Activated T-cell treated with anti-CD3 and anti-CD28 coated beads, Interleukin-2, amount 50 U/mL, for 48 hours (primary cell): ENCODE measurements at regions not wholly inside any gene's neighbourhood (a gene's known extent, or its start where the extent isn't known, plus 50 kb on each side); places are given as distances from the start of the nearest gene placed in this dataset.
"Not testable (repeated sequence)": the region's sequence is repeated elsewhere in the genome, so short reads cannot be mapped to it uniquely, and the experiment has no call there.

ENCODE experiments used
- DNase-seq, 2 experiments: peaks; one replicate each; pipeline ENCODE4 v3.0.0-alpha.2; 2020

DNA sequence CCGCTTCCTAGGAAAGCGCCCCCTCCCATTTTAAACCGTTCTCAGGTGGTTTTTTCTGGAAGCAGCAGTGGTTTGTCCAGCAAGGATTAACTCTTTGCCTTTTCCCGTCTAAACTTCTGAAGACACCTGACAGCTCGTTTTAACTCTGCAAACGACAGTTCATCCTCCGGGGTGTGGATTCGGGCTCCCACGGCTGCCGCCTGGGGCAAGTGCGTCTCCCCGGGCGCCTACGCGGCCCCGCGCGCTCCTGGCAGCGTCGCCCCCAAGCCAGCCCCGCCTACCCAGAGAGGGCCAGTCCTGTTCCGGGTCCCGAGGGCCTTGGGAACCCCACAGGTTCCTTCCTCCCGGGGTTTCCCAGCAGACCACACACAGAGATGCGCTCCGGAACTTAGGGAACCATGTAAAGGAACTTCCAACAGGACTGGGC, 54.4 kb downstream of the PRR18 start:
- no peak for DNase-seq

DNA sequence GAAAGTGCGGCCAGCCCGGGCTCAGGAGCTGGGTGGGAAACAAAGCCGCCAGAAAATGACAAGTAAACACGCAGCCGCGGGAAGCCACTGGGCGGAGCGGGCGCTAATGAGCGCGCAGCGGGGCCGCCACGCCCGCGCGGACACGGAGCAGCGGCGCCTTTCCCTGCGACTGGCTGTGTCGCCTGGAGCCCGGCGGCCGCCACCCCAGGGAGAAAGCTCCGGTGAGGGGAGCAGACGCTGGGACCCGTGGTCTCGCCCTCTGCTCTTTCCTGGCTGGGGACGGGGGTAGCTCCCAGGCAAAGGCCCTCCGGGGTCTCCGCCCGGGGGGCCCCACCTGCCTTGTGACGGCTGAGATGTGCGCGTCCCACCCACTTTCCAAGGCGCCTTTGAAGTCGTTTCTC, 54.9 kb downstream of the PRR18 start:
- peak; percentile 45 to 55 for DNase-seq

DNA sequence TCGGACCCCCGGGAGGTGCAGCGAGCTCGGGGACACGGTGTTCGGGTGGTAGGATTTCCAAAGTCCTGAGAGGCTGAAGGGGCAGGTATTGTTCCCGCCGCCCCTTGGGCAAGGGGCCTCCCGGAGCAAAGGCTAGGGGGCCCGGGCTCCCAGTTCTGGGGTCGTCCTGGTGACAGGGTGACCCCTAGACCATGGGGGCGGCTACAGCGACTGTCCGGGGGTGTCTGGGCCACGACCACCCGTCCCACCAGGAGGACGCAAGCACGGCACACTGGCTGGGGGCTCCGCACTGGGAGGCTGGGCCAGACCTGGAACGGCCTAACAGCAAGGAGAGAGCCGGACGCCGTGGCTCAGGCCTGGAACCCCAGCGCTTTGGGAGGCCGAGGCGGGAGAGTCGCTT, 55.6 kb downstream of the PRR18 start:
- no peak for DNase-seq

DNA sequence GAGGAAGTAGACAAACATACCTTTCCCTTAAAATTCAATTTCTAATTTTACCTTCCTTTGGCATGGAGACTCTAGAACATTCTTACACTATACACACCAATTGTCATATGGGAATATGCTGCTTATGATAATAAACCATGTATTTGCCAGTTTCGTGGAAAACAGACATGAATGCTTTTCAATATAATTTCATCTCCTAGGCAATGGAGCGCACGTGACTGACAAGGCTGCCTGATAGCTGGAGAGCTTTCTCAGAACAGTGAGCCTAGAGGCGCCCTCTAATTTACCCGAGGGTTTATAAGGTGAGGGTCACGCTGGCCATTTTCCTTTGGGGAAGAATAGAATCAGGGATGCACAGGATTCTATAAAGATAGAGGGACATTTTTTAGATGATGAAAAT, 56.5 kb downstream of the PRR18 start:
- no peak for DNase-seq

DNA sequence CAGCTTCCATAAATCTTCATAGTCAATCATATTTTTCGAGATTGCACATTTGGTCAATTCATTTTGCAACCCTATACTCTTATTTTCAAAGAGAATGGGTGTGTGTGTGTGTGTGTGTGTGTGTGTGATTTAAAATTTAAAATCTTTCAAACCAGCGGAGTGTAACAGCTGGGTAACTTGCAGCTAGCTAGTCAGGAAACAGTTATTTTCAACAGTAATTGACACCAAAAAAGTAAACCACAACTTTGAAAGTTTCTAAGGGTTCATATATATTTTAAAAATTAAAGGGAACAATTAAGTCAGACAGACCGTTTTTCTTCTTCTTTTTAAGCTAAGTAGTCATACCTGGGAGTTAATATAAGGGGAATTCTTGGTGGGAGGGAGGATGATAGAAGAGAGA, 57.0 kb downstream of the PRR18 start:
- no peak for DNase-seq

DNA sequence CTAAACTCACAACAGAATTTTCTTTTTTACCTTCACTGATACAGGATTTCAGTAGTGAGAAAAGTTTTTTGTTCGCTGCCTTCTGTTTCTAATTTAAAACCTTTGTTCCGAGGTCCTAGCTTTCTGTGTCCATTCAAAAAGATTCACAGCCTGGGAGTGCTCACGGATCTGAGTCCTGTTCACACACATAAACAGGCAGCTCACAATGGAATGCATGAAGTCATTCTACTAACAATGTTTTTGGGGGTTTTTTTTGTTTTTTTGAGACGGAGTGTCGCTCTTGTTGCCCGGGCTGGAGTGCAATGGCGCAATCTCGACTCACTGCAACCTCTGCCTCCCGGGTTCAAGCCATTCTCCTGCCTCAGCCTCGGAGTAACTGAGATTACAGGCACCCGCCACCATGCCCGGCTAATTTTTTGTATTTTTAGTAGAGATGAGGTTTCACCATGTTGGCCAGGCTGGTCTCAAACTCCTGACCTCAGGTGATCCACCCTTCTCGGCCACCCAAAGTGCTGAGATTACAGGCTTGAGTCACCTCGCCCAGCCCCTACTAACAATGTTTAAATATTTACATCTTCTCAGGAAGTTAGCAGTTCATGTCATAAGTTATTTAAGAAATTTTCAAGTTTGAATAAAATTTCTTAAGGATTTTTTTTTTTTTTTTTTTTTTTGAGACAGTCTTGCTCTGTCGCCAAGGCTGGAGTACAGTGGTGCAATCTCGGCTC, 59.0 kb downstream of the PRR18 start:
- DNase-seq = not testable (repeated sequence)

DNA sequence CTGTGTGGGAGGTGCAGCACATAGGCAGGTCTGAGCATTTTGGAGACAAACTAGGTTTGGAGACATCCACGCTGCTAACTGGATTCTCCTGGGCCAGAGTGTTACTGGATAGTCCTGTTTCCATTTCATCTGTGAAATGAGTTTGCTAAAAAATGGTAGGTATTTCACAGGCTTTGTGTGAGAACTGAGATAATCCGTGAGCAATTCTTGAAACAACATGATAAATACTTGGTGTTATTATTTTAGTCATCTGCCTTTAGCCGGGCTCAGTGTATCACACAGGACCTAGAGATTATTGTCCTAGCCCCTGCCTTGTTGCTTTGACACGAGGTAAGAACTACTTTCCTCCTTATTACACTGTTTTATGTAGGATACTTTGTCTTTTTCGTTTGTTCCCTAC, 63.0 kb downstream of the PRR18 start:
- no peak for DNase-seq

DNA sequence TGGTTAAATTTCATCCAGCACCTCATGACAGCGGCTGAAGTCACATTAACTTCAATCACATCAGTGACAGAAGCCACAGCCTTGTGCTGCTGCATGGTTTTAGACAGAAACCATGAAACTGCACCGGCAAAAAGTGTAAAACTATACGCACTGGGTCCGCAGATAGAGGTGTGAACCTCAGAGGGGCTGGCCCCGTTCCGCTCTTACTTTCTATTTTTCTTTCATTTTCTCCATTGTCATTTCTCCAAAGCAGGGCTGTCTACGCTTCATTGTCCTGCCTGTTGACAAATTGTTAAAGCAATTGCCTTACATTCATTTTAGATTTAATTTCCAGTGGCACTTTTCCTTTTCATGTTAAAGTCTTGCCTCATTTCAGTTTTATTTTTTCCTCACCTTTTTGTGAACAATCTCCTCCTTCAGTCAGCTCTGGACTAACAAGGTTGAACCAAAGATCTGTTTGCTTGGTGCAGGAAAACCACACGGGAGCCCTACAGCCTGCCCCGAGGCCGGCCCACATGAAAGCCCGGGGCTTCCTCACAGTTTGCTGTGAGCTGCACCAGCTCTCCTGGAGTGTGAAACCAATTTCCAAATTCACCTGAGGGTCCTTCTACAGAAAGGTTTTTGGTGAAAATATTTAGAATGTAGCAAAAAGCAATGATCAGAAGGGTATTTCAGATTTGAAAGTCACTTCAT, 63.7 kb downstream of the PRR18 start:
- peak; percentile 38 to 40 for DNase-seq

DNA sequence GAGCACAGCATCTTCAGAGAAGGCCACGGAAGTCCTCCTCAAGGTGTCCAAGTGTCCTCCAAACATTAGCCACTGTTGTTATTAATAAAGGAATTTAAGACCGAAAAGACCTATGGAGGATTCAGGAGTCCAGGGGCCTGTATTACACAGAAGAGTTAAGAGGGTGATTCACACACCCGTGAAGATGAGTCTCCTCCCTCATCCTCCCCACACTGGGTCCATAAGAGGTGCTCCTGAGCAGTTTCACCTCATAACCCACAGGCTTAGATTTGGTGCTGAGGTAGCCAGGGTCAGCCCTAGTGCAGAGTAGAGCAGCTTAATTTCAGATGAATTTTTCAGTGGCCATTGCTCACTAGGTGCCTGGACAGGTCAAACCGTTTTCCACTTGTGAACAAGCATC, 65.3 kb downstream of the PRR18 start:
- DNase-seq = no peak

DNA sequence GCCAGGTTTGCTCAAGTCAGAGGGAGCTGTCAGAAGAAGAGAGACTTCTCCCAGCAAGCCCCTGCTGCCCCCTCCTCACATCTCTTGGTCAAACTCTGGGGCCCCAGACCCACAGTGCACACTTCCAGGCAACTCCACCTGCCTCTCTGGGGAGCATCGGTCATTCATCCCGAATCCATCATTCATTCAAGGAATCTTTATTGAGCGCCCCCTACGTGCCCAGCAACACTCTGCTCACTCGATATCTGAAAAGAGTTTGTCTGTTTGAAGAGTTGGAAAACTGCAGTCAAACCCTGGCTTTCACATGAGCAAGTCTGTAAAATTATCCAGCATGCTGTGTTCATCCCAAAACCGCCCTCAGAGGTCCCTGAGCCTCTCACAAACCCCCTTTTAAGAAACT, 66.2 kb downstream of the PRR18 start:
- no peak for DNase-seq

DNA sequence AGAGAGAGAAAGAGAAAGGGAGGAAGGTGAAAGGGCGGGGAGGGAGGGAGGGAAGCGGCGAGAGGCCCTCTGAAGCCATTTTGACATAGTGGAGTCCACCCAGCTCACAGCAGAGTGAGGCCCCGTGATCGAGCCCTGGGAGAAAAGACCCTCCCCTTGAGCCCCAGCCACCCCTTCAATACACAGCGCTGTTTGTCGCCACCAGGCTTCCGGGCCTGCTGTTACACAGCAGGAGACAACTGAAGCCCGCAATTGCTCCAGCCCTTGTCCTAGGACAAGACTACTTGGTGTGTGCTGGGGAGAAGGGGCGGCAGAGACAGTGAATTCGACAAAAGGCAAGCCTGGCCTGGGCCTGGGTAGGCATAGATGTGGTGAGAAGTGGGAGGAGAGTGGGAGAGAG, 67.3 kb downstream of the PRR18 start:
- no peak for DNase-seq

DNA sequence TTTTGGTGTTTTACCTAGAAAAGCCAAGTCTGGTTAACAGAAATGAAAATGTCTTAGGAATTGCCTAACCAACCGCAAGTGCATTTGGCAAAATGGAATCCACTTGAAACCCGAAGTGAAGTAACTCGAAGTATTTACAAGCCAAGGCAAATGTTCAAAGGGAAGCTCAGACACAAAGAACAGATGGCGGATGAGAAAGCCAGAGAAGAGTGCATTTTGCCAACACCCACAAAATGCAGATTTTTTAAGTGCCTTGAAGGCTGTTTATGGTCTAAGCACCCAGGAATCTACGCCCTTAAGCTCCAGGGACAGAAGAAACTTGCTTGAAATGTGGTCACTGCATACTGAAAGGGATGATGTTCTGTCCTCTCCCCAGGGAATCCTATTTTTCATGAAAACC, 70.0 kb upstream of the TBXT start:
- no peak for DNase-seq

DNA sequence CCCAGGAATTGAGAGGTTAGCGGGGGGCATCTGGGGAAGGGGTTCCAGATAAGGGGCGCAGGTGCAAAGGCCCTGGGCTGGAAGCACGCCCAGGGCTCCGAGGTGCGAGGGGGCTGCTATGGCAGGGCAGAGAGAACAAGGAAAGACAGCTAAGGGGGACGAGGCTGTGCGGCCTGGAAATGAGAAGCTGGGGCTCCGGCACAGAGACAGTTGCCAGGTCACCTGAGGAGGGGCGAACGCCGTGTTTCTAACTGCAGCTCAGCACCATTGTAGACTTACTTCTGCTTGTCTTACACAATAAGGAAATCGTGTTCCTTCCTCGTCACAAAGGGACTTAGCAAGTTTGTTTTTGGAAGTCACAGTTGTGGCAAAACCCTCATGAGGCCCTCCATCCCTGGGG, 68.9 kb upstream of the TBXT start:
- no peak for DNase-seq

DNA sequence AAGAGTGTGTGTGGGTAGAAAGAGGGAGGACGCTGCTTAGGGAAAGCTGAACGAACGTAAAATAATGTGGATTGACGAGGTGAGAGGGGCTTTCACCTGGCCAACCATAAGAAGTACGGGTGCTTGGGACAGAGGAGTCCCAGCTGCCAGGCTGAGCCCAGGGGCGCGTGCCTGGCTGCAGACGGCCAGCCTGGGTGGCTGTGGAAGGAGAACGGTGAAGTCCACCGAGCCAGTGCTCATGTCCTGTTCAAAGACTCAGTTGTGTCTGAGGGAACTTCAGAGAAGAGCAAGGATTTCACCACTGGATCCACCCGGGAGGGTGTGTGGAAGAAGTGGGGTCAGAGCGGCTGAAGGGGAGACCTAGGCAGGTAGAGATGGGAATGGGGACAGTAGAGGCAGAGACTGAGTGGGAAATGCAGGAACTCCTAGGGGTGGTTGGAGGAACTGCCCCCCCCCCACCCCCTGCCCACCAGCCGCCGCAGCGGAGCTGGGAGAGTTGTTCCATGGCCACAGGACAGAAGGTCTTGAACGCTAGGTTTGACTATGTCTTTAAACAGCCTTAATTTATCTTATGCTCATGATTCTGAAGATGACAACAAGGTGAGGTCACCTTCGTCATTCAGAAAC, 68.1 kb upstream of the TBXT start:
- no peak for DNase-seq

DNA sequence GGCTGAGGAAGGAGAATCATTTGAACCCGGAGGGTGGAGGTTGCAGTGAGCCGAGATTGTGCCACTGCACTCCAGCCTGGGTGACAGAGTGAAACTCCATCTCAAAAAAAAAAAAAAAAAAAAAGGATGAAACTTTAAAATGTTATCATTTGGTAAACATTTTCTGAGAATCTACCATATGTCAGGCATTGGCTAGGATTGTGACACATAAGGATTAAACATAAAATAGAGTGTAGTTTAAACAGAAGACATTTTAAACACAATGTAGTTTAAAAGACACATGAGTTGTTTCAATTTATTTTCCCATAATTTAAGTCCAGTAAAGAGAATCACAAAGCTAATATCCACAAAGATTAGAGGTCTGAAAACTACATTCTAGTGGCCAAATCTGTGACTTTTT, 63.5 kb upstream of the TBXT start:
- DNase-seq = not testable (repeated sequence)

DNA sequence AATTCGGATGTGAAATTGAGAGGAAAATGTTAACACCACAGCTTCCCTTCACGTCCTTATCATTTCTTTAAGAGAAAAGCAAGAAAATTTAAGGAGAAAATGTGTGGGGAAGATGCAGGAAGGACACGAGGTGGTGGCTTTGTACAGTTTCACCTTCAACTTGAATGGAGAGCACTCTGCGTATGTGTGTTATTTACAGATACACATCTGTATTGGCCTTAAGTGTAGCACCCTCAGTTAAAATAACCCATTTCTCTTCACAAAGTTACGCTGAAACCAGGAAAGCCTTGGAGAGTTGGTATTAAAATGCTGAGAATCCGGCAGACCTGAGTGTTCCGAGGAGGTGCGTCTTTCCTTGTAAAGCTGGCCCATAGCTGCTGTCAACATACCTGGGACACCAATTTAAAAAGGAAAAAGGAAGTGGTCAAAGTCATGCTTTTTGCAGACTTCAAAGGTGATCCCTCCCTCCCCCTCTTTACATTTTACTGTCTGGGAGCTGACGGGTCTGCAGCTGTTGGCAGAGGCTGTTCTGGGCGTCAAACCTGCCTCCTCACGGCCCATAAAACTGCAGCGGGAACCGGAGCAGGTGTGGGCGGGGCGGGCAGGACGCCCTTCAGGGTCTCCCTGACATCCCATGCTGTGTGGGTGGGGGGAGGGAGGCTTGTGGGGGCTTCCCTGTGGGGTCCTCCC, 61.3 kb upstream of the TBXT start:
- no peak for DNase-seq

DNA sequence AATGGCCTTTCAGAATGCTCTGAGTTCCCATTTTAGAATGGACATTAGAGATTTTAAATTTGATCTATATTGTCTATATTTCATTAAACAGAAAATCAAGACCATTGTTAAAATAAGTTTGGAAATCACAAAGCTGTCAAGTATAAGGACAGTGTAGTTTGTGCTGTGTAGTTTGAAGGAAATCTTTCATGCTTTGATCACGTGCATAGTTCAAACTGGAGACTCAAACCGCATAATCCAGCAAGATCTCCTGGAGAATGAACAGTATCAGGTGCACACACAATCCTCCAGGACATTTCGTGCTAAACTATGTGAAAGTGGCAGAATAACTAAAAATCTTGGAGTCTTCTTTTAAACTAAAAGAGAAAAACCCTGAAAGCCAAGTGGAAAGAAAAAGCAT, 60.8 kb upstream of the TBXT start:
- DNase-seq = no peak

DNA sequence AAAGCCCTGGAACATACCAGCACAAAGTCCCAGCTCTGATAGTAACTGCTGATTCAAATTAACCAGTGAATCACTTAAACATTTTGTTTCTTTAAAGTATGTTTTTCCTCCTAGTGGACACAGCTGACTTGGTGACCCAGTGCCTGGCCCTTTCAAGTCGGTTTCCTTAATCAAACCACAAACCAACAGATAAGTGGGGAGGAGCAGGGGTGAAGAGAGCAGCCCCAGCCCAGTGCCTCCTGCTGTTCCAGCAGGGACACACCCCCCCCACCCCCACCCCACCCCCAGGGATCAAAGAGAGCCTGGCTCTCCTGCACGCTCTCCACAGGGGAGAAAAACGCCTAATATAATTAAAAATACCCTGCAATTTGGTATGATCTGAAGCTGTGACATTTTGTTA, 55.4 kb upstream of the TBXT start:
- DNase-seq = no peak

DNA sequence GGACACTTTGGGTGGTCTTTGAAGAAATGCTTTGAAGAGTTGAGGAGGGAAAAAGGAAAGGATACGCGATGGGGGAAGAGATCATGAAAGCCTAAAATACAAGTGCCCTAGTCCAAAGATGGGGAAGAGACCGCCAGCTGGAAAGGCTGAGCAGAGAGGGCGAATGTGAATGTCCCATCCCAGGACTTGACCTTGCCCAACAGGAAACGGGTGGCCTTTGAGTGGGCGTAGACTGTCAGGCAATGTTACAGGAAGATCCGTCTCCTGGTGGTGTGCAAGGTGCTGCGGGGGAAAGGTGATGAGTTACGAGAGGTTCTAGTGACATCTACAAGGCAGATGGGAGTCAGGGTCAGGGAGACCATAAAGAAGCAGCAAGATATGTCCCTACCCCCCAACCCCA, 55.0 kb upstream of the TBXT start:
- DNase-seq = no peak

DNA sequence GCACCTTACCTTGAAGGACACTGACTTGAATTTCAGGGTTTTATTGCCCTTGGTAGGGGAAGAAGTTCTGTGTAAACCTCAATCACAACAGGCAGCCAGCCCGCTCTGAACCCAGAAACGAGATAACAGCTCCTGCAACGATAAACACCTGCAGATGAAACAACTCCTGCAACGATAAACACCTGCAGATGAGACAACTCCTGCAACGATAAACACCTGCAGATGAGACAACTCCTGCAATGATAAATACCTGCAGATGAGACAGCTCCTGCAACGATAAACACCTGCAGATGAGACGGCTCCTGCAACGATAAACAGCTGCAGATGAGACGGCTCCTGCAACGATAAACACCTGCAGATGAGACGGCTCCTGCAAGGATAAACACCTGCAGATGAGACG, 54.0 kb upstream of the TBXT start:
- no peak for DNase-seq

DNA sequence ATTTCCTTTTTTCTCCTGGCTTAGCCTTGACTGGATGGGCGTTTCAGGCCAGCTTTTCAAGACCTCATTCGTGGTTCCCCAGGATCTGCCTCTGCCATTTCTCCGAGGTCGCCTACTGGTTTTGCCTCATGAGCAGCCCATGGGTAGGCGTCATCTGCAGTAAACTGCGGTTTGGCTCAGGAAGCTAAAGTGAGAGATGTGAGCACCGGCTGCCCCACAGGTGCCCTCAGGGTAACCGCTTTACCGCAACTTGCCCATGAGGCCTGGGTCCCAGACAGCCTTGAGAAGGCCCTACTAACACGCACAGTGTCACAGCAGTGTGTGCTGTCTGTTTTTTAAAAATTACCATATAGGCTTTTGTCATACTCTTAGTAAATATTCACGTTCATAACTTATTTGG, 53.4 kb upstream of the TBXT start:
- DNase-seq = no peak
